Fibroblast of skin of abdomen (primary cell): ENCODE measurements at regions not wholly inside any gene's neighbourhood (a gene's known extent, or its start where the extent isn't known, plus 50 kb on each side); places are given as distances from the start of the nearest gene placed in this dataset.

Experiments
- DNase-seq: peaks from one replicate; pipeline ENCODE4 v3.0.0-alpha.2; 2013

DNA sequence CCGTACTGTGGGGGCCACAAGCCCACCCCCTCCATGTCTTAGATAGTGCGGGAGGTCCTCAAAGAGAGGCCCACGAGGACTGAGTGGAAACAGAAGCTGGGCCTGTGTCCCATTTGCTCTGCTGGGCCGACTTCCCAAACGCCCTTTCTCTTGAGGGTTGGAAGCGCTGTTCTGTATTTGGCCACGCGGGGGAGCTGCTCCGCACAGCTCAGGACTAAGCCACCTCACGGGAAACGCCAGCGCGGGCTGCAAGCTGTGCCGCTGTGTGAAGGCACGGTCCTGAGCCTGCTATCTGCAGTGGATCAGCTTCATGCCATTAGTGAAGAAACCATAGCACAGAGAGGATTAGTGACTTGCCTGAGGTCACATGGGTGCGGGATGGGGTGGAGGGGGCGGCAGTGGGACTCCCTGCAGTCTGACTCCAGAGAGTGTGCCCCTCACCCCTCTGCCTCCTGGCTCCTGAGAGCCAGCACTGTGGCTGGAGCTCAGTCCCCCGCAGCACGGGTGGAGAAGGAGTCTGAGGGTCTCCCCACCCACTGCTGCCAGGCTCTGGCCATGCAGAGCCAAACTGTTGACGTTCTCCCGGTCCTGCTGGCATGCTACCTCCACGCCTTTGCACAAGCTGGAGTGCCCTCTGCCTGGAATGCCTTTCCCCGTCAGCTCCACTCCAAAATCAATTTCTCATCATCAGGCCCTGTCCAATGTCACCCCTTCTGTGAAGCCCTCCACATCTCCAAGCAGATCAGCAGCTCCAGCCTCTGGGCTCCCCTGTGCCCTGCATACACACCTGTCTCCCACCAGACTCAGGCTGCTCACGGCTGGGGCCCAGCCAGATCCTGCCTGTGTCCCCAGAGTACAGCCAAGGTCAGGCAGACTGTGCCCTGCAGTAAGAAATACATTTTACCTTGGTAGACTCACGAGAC lies 51.5 kb upstream of the LRRC32 start:
- peak; percentile 68 for DNase-seq

- DNase-seq = no peak
Measured at GRCh38 chr11:76723142-76723541, 52.6 kb upstream of the LRRC32 start.

- no peak for DNase-seq
Measured at GRCh38 chr11:76723548-76723947, 53.0 kb upstream of the LRRC32 start.

DNA sequence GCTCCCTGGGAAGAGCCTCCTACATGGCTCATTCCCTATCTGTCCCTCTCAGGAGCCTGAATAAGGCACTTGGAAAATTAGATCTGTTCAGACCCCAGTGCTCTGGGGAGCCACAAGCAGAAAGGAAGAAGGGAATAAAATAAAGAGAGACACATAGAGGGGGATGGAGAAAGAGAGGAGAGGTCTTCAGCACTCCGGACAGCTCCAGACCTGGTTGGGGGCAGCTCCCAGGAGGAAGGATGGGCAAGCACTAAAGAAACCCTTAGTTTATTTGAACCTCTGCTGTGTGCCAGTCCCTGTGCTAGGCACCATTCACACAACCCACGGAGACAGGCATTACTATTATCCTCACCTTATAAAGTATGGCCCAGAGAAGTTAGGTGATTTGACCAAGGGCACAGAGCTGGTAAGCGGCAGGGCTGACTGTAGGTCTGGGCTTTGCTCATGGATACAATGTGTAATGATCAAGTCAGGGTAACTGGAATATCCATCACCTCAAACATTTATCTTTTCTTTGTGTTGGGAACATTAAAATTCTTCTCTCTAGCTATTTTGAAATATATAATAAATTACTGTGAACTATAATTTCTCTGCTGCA lies 53.7 kb upstream of the LRRC32 start:
- no peak for DNase-seq

DNA sequence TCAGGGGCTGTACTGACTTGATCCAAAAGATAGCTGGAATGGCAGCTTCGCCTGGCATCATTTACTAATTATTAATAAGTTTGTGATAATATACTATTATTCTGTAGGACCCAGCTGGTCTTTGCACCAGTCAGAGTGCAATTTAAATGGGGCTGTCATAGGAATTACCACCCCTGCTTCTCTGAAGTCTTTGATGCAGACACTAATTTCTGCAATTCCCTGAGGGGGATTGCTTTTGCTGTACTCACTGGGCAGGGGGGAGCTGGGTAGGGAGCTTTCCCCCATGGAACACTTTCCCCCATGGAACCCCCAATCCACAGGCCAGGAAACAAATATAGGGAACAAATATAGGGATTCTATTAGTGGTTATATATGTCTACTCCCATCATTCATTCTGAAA lies 54.9 kb upstream of the TSKU start:
- DNase-seq = no peak

DNA sequence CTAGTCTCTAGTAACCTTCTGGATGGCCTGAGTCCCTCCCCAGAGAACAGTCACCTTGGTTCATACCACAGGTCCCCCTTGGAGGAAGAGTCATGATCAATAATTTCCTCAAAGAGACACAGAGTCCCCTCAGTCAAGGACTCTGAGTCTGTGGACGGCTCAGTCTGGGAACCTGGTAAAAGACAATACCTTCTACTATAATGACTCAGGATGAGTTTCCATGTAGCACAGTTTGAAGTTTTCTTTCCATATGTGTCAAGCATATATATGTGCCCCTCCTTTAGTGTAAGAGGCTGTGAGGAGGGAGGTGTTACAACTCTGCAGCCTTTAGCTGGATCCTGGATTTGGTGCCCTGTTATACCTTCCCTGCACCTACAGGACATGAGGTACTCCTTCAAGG lies 54.4 kb upstream of the TSKU start:
- no peak for DNase-seq

DNA sequence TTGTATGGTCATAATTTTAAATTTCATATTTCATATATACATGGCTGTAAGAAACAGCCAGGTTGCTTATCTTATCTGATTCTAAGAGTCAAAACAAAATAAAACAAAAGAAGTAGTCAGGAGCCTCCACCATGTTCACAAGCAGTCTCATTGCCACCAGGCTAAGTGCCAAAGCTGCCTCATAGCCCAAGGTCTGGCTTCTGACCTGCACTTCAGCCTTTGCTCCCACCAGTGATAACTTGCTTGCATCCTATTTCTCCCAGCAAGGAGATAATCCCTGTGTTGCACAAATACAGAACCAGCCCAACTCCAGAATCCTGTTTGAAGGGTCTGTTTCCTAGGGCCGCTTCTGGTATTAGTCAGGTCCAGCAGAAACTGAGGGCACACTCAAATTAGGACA lies 53.9 kb upstream of the TSKU start:
- no peak for DNase-seq

GRCh38 chr11:76730887-76731565 lies 52.1 kb upstream of the TSKU start:
- DNase-seq = no peak

DNA sequence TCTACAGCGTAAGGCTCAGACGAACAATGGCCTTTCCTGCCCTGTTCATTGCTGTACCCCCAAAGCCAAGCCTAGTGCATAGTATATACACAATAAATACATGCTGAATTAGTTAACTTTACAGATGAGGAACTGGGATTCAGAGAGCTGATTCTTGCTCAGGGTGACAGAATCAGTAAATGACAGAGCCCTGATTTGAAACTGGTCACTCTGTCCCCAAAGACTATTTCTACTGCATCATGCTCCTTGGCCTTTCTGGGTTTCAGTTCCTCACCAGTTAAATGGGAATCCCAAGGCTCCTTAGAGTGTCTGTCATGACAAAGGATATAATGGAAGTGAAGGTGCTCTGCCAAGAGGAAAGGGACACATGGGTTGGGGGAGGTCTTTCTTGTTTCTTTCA lies 50.5 kb upstream of the TSKU start:
- no peak for DNase-seq
